ENCODE measurements at regions not wholly inside any gene's neighbourhood (a gene's known extent, or its start where the extent isn't known, plus 50 kb on each side); places are given as distances from the start of the nearest gene placed in this dataset.

GRCh38 chr5:124461157-124461556, 285.3 kb downstream of the ZNF608 start:
- intact Hi-C loops (cut with micrococcal nuclease): no loop called here
- Mint-ChIP-seq H3K27ac (no peak overlapping the region), H3K36me3 (no peaks in the 10 kb centered on the region), H3K9me3 (peaks cover 2% of the 10 kb centered on the region), H3K4me3 (no peak overlapping the region), H3K27me3 (no peaks in the 10 kb centered on the region), H3K4me1 (ENCODE audit: low read depth) (no peaks in the 10 kb centered on the region)
- no peak for DNase-seq
- ChIA-PET POLR2A (no interaction called here), CTCF (no interaction called here)

- H3K27ac Mint-ChIP-seq: no peak overlapping the region
- intact Hi-C loops (cut with micrococcal nuclease): no loop called here
- no peaks in the 10 kb centered on the region for H3K4me1 Mint-ChIP-seq (ENCODE audit: low read depth)
- no peaks in the 10 kb centered on the region for H3K27me3 Mint-ChIP-seq
- H3K9me3 Mint-ChIP-seq: peaks cover 2% of the 10 kb centered on the region
- CTCF ChIA-PET: no interaction called here
- POLR2A ChIA-PET: no interaction called here
- no peak overlapping the region for H3K4me3 Mint-ChIP-seq
- H3K36me3 Mint-ChIP-seq: no peaks in the 10 kb centered on the region
- DNase-seq: no peak
These were observed 285.8 kb downstream of the ZNF608 start for GRCh38 chr5:124460642-124461041.

DNA sequence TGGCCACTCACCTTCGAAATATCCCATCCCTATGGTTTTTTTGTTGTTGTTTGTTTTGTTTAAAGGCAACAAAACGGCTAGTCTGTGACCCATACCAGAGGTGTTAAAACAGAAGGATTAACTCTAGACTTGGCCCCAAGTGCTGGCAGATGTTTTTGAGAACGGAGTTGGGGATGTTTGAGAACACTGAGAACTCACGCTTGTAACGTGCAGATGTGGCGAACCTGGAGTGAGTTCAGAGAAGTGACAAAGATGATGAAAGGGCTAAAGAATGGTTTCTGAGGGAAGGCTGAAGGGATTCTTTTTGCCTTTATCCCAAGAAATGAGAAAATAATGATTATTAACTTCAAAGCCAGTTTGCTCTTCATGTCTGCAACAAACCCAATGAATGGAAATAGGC, 286.5 kb downstream of the ZNF608 start:
- no peaks in the 10 kb centered on the region for H3K36me3 Mint-ChIP-seq
- no peak overlapping the region for H3K4me3 Mint-ChIP-seq
- intact Hi-C loops (cut with micrococcal nuclease): no loop called here
- no peak overlapping the region for H3K27ac Mint-ChIP-seq
- no peak for DNase-seq
- CTCF ChIA-PET: no interaction called here
- peaks cover 2% of the 10 kb centered on the region for H3K9me3 Mint-ChIP-seq
- H3K4me1 Mint-ChIP-seq (ENCODE audit: low read depth): no peaks in the 10 kb centered on the region
- POLR2A ChIA-PET: no interaction called here
- no peaks in the 10 kb centered on the region for H3K27me3 Mint-ChIP-seq

GRCh38 chr5:124457901-124458300, 288.5 kb downstream of the ZNF608 start:
- Mint-ChIP-seq H3K27ac (no peak overlapping the region), H3K4me3 (no peak overlapping the region), H3K9me3 (peaks cover 2% of the 10 kb centered on the region), H3K4me1 (ENCODE audit: low read depth) (no peaks in the 10 kb centered on the region), H3K36me3 (no peaks in the 10 kb centered on the region), H3K27me3 (no peaks in the 10 kb centered on the region)
- ChIA-PET POLR2A (no interaction called here), CTCF (no interaction called here)
- intact Hi-C loops (cut with micrococcal nuclease): no loop called here
- DNase-seq: no peak

- DNase-seq: no peak
- Mint-ChIP-seq H3K27ac (no peak overlapping the region), H3K36me3 (no peaks in the 10 kb centered on the region), H3K4me1 (ENCODE audit: low read depth) (no peaks in the 10 kb centered on the region), H3K4me3 (no peak overlapping the region), H3K9me3 (peaks cover 2% of the 10 kb centered on the region), H3K27me3 (no peaks in the 10 kb centered on the region)
- intact Hi-C loops (cut with micrococcal nuclease): no loop called here
- ChIA-PET CTCF (no interaction called here), POLR2A (no interaction called here)
These were observed 289.3 kb downstream of the ZNF608 start for GRCh38 chr5:124457101-124457500.

- H3K4me3 Mint-ChIP-seq: no peak overlapping the region
- H3K27me3 Mint-ChIP-seq: no peaks in the 10 kb centered on the region
- H3K36me3 Mint-ChIP-seq: no peaks in the 10 kb centered on the region
- no peak overlapping the region for H3K27ac Mint-ChIP-seq
- H3K4me1 Mint-ChIP-seq (ENCODE audit: low read depth): no peaks in the 10 kb centered on the region
- no peak for DNase-seq
- peaks cover 2% of the 10 kb centered on the region for H3K9me3 Mint-ChIP-seq
- ChIA-PET POLR2A (no interaction called here), CTCF (no interaction called here)
- intact Hi-C loops (cut with micrococcal nuclease): no loop called here
These were observed 290.2 kb downstream of the ZNF608 start for GRCh38 chr5:124456249-124456648.

GRCh38 chr5:124454081-124454480, 292.4 kb downstream of the ZNF608 start:
- ChIA-PET CTCF (no interaction called here), POLR2A (no interaction called here)
- no peaks in the 10 kb centered on the region for H3K9me3 Mint-ChIP-seq
- H3K36me3 Mint-ChIP-seq: no peaks in the 10 kb centered on the region
- no peaks in the 10 kb centered on the region for H3K27me3 Mint-ChIP-seq
- no peaks in the 10 kb centered on the region for H3K4me1 Mint-ChIP-seq (ENCODE audit: low read depth)
- H3K27ac Mint-ChIP-seq: no peak overlapping the region
- intact Hi-C loops (cut with micrococcal nuclease): no loop called here
- DNase-seq: no peak
- no peak overlapping the region for H3K4me3 Mint-ChIP-seq

- DNase-seq: no peak
- H3K27ac Mint-ChIP-seq: no peak overlapping the region
- H3K4me1 Mint-ChIP-seq (ENCODE audit: low read depth): no peaks in the 10 kb centered on the region
- no peaks in the 10 kb centered on the region for H3K36me3 Mint-ChIP-seq
- CTCF ChIA-PET: no interaction called here
- H3K27me3 Mint-ChIP-seq: no peaks in the 10 kb centered on the region
- POLR2A ChIA-PET: no interaction called here
- no peaks in the 10 kb centered on the region for H3K9me3 Mint-ChIP-seq
- no peak overlapping the region for H3K4me3 Mint-ChIP-seq
- intact Hi-C loops (cut with micrococcal nuclease): no loop called here
These were observed 293.0 kb downstream of the ZNF608 start for GRCh38 chr5:124453221-124454051.

GRCh38 chr5:124452412-124452811, 294.0 kb downstream of the ZNF608 start:
- Mint-ChIP-seq H3K9me3 (no peaks in the 10 kb centered on the region), H3K36me3 (no peaks in the 10 kb centered on the region), H3K27me3 (no peaks in the 10 kb centered on the region), H3K4me3 (no peak overlapping the region), H3K27ac (no peak overlapping the region), H3K4me1 (ENCODE audit: low read depth) (no peaks in the 10 kb centered on the region)
- POLR2A ChIA-PET: no interaction called here
- intact Hi-C loops (cut with micrococcal nuclease): no loop called here
- CTCF ChIA-PET: no interaction called here
- DNase-seq: no peak

- no peaks in the 10 kb centered on the region for H3K9me3 Mint-ChIP-seq
- no peaks in the 10 kb centered on the region for H3K4me1 Mint-ChIP-seq (ENCODE audit: low read depth)
- ChIA-PET CTCF (no interaction called here), POLR2A (no interaction called here)
- H3K27ac Mint-ChIP-seq: no peak overlapping the region
- no peak overlapping the region for H3K4me3 Mint-ChIP-seq
- H3K27me3 Mint-ChIP-seq: no peaks in the 10 kb centered on the region
- intact Hi-C loops (cut with micrococcal nuclease): no loop called here
- no peak for DNase-seq
- no peaks in the 10 kb centered on the region for H3K36me3 Mint-ChIP-seq
These were observed 294.6 kb downstream of the ZNF608 start for GRCh38 chr5:124451721-124452383.

DNA sequence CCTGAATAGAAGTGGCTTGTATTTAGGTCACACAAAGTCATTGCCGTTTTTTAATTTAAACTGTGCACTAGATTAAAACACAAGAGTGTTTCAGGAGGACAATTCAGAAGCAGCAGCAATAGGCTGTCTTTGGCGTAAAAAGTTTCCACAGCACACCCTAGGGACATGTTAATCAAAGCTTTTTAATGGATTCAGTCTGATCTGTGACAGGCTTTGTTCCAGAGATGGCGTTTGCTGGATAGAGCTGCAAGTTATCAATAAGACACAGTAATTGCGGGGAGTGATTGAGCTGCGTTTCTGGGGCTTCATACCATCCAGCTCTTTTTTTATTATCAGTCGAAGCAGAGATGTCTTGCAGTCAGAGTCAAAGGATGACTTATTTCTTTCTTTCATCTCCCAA, 300.3 kb downstream of the ZNF608 start:
- no peak overlapping the region for H3K27ac Mint-ChIP-seq
- no peaks in the 10 kb centered on the region for H3K36me3 Mint-ChIP-seq
- intact Hi-C loops (cut with micrococcal nuclease): no loop called here
- no peaks in the 10 kb centered on the region for H3K9me3 Mint-ChIP-seq
- no peaks in the 10 kb centered on the region for H3K27me3 Mint-ChIP-seq
- no peak for DNase-seq
- no peaks in the 10 kb centered on the region for H3K4me1 Mint-ChIP-seq (ENCODE audit: low read depth)
- POLR2A ChIA-PET: no interaction called here
- CTCF ChIA-PET: no interaction called here
- H3K4me3 Mint-ChIP-seq: no peak overlapping the region

- ChIA-PET CTCF (no interaction called here), POLR2A (no interaction called here)
- no peak overlapping the region for H3K27ac Mint-ChIP-seq
- no peak for DNase-seq
- no peak overlapping the region for H3K4me3 Mint-ChIP-seq
- intact Hi-C loops (cut with micrococcal nuclease): no loop called here
- no peaks in the 10 kb centered on the region for H3K27me3 Mint-ChIP-seq
- H3K9me3 Mint-ChIP-seq: no peaks in the 10 kb centered on the region
- H3K4me1 Mint-ChIP-seq (ENCODE audit: low read depth): no peaks in the 10 kb centered on the region
- H3K36me3 Mint-ChIP-seq: no peaks in the 10 kb centered on the region
These were observed 301.3 kb downstream of the ZNF608 start for GRCh38 chr5:124445070-124445619.

DNA sequence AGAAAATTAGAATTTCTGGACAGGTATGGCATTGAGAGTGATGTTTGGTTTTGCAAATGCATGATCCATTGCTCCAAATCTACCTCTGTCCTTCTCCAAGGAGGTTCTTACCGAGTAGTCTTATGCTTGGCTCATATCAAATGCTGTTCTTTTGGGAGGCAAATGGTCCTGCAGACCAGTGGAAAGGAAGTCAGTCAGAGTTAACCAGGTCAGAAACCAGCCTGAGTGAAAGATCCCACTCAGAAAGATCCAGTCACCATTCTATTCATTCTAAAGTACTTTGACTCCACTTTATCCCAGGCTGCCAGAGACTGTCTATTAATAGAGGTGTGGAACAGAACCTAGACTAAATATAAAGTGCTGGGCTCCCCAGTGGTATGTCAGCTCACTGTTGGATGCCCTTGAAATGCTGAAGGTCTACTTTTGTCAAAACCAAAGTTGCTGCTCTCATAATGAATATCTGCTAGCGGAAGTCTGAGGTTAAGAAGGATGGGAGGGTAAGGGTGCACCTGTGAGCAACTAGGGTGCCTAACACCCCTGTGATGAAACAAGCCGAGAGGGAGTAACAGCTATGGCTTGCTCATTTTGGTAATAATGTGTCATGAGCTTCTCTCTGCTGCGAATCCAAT, 302.2 kb downstream of the ZNF608 start:
- H3K36me3 Mint-ChIP-seq: no peaks in the 10 kb centered on the region
- ChIA-PET CTCF (no interaction called here), POLR2A (no interaction called here)
- no peaks in the 10 kb centered on the region for H3K4me1 Mint-ChIP-seq (ENCODE audit: low read depth)
- H3K9me3 Mint-ChIP-seq: no peaks in the 10 kb centered on the region
- H3K27ac Mint-ChIP-seq: no peak overlapping the region
- H3K4me3 Mint-ChIP-seq: no peak overlapping the region
- H3K27me3 Mint-ChIP-seq: no peaks in the 10 kb centered on the region
- intact Hi-C loops (cut with micrococcal nuclease): no loop called here
- DNase-seq: no peak

Data from activated CD4-positive, alpha-beta memory T cell treated with anti-CD3 and anti-CD28 coated beads for 36 hours (primary cell).